Colonic mucosa (tissue), 4 donors: ENCODE measurements at regions not wholly inside any gene's neighbourhood (a gene's known extent, or its start where the extent isn't known, plus 50 kb on each side); places are given as distances from the start of the nearest gene placed in this dataset.

Experiments used
- DNase-seq: peaks from one replicate; pipeline ENCODE4 v3.0.0-alpha.2; 2020
- H3K27ac ChIP-seq: fragments of 200-600 bp; one replicate; pipeline ENCODE4 v1.8.0; 2021
- H3K27me3 ChIP-seq: fragments of 200-600 bp; one replicate; pipeline ENCODE4 v1.8.0; 2021
- H3K36me3 ChIP-seq: fragments of 200-600 bp; one replicate; pipeline ENCODE4 v1.8.0; 2021
- H3K4me1 ChIP-seq: fragments of 200-600 bp; one replicate; pipeline ENCODE4 v1.8.0; 2021; ENCODE audit warnings: mild to moderate bottlenecking
- H3K4me3 ChIP-seq: fragments of 200-600 bp; one replicate; pipeline ENCODE4 v1.8.0; 2021
- H3K9ac ChIP-seq, 2 donors: one replicate each; pipeline ENCODE4 v1.7.0; 2013; ENCODE audit warnings: control low read depth in 2 of 2, low read depth in 2 of 2, low read length in 2 of 2
- H3K9me3 ChIP-seq: fragments of 200-600 bp; one replicate; pipeline ENCODE4 v1.8.0; 2021
- intact Hi-C: fragments of 100-400 bp; cut with DNase I; formaldehyde crosslinking; loops from one replicate; pipeline ENCODE4 v1.14.1; 2022
- TF ChIP-seq, protein P1 (sequence below): fragments of 200-600 bp; IDR thresholded peaks from one replicate; pipeline ENCODE4 v1.8.0; 2022; ENCODE audit warnings: antibody characterized with exemption, mild to moderate bottlenecking
- donor health status: healthy.
- donor health status: DM: no; HTN: no; CAD: no.
- donor health status: DM: no; HTN: no; CAD: no.

DNA sequence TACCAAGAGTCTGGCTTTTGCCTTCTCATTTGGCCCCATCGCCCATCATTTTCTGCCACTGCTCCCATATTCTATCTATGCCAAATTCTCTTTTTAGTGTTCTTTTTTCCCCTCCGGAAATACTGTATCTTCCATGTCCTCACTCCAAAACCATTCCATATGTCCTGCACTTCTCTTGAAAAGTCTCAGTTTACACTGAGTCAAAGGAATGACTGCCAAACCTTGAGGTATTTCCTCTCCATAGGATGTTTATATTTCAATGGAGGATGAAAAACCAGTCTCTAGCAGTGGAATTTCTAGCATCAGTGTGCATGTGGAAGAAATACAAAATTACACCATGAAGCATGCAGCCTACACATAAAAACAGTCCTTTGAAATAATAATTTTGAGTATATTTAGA lies 121.4 kb upstream of the PHYHIPL start:
- no peaks in the 10 kb centered on the region for H3K9me3 ChIP-seq
- TF ChIP-seq, protein P1, sequence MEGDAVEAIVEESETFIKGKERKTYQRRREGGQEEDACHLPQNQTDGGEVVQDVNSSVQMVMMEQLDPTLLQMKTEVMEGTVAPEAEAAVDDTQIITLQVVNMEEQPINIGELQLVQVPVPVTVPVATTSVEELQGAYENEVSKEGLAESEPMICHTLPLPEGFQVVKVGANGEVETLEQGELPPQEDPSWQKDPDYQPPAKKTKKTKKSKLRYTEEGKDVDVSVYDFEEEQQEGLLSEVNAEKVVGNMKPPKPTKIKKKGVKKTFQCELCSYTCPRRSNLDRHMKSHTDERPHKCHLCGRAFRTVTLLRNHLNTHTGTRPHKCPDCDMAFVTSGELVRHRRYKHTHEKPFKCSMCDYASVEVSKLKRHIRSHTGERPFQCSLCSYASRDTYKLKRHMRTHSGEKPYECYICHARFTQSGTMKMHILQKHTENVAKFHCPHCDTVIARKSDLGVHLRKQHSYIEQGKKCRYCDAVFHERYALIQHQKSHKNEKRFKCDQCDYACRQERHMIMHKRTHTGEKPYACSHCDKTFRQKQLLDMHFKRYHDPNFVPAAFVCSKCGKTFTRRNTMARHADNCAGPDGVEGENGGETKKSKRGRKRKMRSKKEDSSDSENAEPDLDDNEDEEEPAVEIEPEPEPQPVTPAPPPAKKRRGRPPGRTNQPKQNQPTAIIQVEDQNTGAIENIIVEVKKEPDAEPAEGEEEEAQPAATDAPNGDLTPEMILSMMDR: no peak
- H3K27me3 ChIP-seq: no peaks in the 10 kb centered on the region
- H3K4me3 ChIP-seq: no peak overlapping the region
- H3K4me1 ChIP-seq: no peaks in the 10 kb centered on the region
- no peak overlapping the region for H3K9ac ChIP-seq
- H3K27ac ChIP-seq: no peak overlapping the region
- no peaks in the 10 kb centered on the region for H3K36me3 ChIP-seq
- intact Hi-C loops: no loop called here
- no peak for DNase-seq

DNA sequence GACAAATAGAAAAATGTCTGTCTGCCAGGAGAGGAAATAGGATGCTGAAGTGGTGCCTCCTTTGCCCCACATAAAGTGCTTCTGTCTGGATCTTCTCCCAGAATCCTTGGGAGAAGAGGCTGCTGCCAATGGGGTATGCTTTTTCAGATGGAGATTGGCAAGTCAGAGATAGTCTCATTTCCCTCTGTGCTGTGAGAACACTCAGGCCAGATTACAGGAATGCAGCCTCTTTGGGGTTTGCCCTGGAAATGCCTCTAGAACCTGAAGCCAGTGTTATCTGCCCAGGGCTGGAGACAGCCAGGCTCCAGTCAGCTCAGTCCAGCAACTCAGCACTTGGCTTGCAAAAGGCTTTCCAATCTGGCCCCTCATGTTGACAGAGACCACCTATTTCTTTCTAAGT lies 119.1 kb upstream of the PHYHIPL start:
- Histone ChIP-seq H3K27me3 (no peaks in the 10 kb centered on the region), H3K4me1 (no peaks in the 10 kb centered on the region), H3K9me3 (no peaks in the 10 kb centered on the region), H3K4me3 (no peak overlapping the region), H3K27ac (no peak overlapping the region), H3K9ac (no peak overlapping the region), H3K36me3 (no peaks in the 10 kb centered on the region)
- intact Hi-C loops: no loop called here
- TF ChIP-seq, protein P1: no peak
- DNase-seq: no peak

GRCh38 chr10:59060852-59061251 lies 115.6 kb upstream of the PHYHIPL start:
- Histone ChIP-seq H3K4me3 (no peak overlapping the region), H3K27ac (no peak overlapping the region), H3K4me1 (no peaks in the 10 kb centered on the region), H3K9me3 (no peaks in the 10 kb centered on the region), H3K27me3 (no peaks in the 10 kb centered on the region), H3K9ac (no peak overlapping the region), H3K36me3 (no peaks in the 10 kb centered on the region)
- DNase-seq: no peak
- TF ChIP-seq, protein P1: no peak
- intact Hi-C loops: no loop called here

DNA sequence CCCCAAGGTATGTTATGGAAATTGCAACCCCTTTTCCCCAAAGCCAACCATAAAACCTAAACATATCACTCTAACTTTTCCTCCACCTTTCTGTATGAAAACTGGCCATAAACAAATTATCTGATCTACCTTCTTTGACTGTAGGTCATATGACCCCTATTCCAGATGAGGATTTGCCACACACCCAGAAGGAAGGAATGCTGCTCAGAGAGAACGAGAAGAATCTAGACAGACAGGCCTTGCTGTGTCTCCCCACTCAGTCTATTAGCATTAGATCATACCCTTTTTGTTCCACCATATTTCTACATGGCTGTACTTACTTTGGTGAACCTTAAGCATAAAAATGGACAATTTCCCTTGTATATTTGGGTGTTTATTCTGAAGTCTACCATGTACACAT lies 113.0 kb upstream of the PHYHIPL start:
- H3K36me3 ChIP-seq: no peaks in the 10 kb centered on the region
- no peak for DNase-seq
- H3K27me3 ChIP-seq: no peaks in the 10 kb centered on the region
- no peaks in the 10 kb centered on the region for H3K4me1 ChIP-seq
- H3K9ac ChIP-seq: no peak overlapping the region
- TF ChIP-seq, protein P1: no peak
- no peaks in the 10 kb centered on the region for H3K9me3 ChIP-seq
- no peak overlapping the region for H3K27ac ChIP-seq
- H3K4me3 ChIP-seq: no peak overlapping the region
- intact Hi-C loops: no loop called here

DNA sequence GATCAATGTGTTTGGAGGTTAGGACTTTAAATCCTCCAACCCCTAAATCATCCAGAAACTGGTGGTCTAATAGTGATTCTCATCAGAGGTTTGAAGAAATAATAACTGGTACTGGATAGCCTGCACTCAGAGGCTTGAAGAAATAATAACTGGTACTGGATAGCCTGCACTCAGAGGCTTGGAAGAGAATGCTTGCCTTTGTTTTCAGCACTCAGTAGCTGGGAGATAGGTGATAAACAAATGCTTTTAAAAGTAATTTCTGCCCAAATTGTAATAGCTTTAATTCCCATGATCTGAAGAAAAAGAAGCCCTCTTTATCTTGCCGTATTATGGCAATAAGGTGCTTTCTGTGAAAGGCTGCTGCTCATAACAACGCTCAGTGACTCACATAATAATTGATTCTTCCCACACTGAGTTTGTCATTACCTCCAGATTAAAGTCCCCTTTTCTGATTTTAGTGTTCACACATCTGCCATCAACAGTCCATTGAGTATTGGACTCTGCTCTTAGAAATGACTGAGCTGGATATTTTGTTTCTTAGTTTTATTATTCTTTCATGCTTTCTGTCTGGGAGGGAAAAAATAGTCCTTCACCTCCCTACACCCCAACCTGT lies 112.3 kb upstream of the PHYHIPL start:
- no peaks in the 10 kb centered on the region for H3K9me3 ChIP-seq
- no peak for DNase-seq
- H3K9ac ChIP-seq: no peak overlapping the region
- H3K4me1 ChIP-seq: no peaks in the 10 kb centered on the region
- TF ChIP-seq, protein P1: no peak
- no peaks in the 10 kb centered on the region for H3K27me3 ChIP-seq
- intact Hi-C loops: no loop called here
- H3K4me3 ChIP-seq: no peak overlapping the region
- no peak overlapping the region for H3K27ac ChIP-seq
- no peaks in the 10 kb centered on the region for H3K36me3 ChIP-seq
